ENCODE measurements at regions not wholly inside any gene's neighbourhood (a gene's known extent, or its start where the extent isn't known, plus 50 kb on each side); places are given as distances from the start of the nearest gene placed in this dataset.
"Not testable (repeated sequence)": the region's sequence is repeated elsewhere in the genome, so short reads cannot be mapped to it uniquely, and the experiment has no call there.

- FAIRE-seq = peak; percentile 82
- peak; percentile 72 for DNase-seq (ENCODE audit: low spot score)
These were observed 178.2 kb upstream of the TMEM45B start for GRCh38 chr11:129637473-129637872.

GRCh38 chr11:129637983-129638776, 177.5 kb upstream of the TMEM45B start:
- FAIRE-seq = peak; percentile 16
- DNase-seq (ENCODE audit: low spot score) = no peak

GRCh38 chr11:129639300-129639699, 176.3 kb upstream of the TMEM45B start:
- DNase-seq (ENCODE audit: low spot score) (peak; percentile 90), FAIRE-seq (peak; percentile 95)

- no peak for DNase-seq (ENCODE audit: low spot score)
- FAIRE-seq = no peak
These were observed 175.0 kb upstream of the TMEM45B start for GRCh38 chr11:129640671-129641070.

- FAIRE-seq (peak; percentile 28), DNase-seq (ENCODE audit: low spot score) (peak; percentile 72)
These were observed 172.5 kb upstream of the TMEM45B start for GRCh38 chr11:129643031-129643721.

GRCh38 chr11:129644326-129644725, 171.3 kb upstream of the TMEM45B start:
- DNase-seq (ENCODE audit: low spot score) = no peak
- no peak for FAIRE-seq

- DNase-seq (ENCODE audit: low spot score) (no peak), FAIRE-seq (no peak)
These were observed 169.7 kb upstream of the TMEM45B start for GRCh38 chr11:129645943-129646342.

GRCh38 chr11:129650044-129650443, 165.6 kb upstream of the TMEM45B start:
- not testable (repeated sequence) for FAIRE-seq; DNase-seq (ENCODE audit: low spot score)

- DNase-seq (ENCODE audit: low spot score) = no peak
- FAIRE-seq = no peak
These were observed 162.8 kb upstream of the TMEM45B start for GRCh38 chr11:129652835-129653234.

- DNase-seq (ENCODE audit: low spot score) = no peak
- FAIRE-seq = no peak
These were observed 160.3 kb upstream of the TMEM45B start for GRCh38 chr11:129655247-129655832.

GRCh38 chr11:129657866-129658525, 157.7 kb upstream of the TMEM45B start:
- no peak for DNase-seq (ENCODE audit: low spot score)

GRCh38 chr11:129658526-129658867, 157.2 kb upstream of the TMEM45B start:
- no peak for FAIRE-seq
- DNase-seq (ENCODE audit: low spot score) = no peak

More at GRCh38 chr11:129657866-129658525, 157.7 kb upstream of the TMEM45B start:
- no peak for FAIRE-seq

GRCh38 chr11:129680907-129681306, 134.7 kb upstream of the TMEM45B start:
- DNase-seq (ENCODE audit: low spot score) (no peak), FAIRE-seq (no peak)

- no peak for DNase-seq (ENCODE audit: low spot score)
These were observed 134.1 kb upstream of the TMEM45B start for GRCh38 chr11:129681344-129682114.

GRCh38 chr11:129686269-129686668, 129.4 kb upstream of the TMEM45B start:
- no peak for FAIRE-seq
- no peak for DNase-seq (ENCODE audit: low spot score)

More at GRCh38 chr11:129681344-129682114, 134.1 kb upstream of the TMEM45B start:
- no peak for FAIRE-seq

GRCh38 chr11:129691142-129691541, 124.5 kb upstream of the TMEM45B start:
- no peak for FAIRE-seq
- no peak for DNase-seq (ENCODE audit: low spot score)

- FAIRE-seq (no peak), DNase-seq (ENCODE audit: low spot score) (no peak)
These were observed 121.1 kb upstream of the TMEM45B start for GRCh38 chr11:129694538-129694937.

GRCh38 chr11:129694966-129695365, 120.7 kb upstream of the TMEM45B start:
- peak; percentile 12 for DNase-seq (ENCODE audit: low spot score)
- no peak for FAIRE-seq

GRCh38 chr11:129695571-129696308, 119.9 kb upstream of the TMEM45B start:
- DNase-seq (ENCODE audit: low spot score) = no peak
- FAIRE-seq = no peak

GRCh38 chr11:129696309-129696989, 119.2 kb upstream of the TMEM45B start:
- no peak for FAIRE-seq
- no peak for DNase-seq (ENCODE audit: low spot score)
